H1 (cell line): ENCODE measurements at regions not wholly inside any gene's neighbourhood (a gene's known extent, or its start where the extent isn't known, plus 50 kb on each side); places are given as distances from the start of the nearest gene placed in this dataset.

Source experiments
- CTCF ChIA-PET: fragments of 300-600 bp; sonication (Branson Sonifier 250); formaldehyde crosslinking; loops from one replicate; lab custom pipeline; 2021; ENCODE audit not compliant: partially characterized antibody; lab: Charles Lee
- POLR2A ChIA-PET: fragments of 300-600 bp; sonication (Branson Sonifier 250); formaldehyde crosslinking; loops from one replicate; lab custom pipeline; 2021; ENCODE audit warnings: inconsistent platforms; ENCODE audit not compliant: partially characterized antibody; lab: Charles Lee
- DNase-seq, 2 experiments: peaks; one replicate each; pipeline versions ENCODE4 v3.0.0 to v3.0.0-alpha.2; 2010 to 2022; ENCODE audit warnings: low spot score in 2 of 2, low read depth in 1 of 2, mixed read lengths in 1 of 2
- FAIRE-seq: peaks from 2 replicates; lab custom pipeline; 2011; peaks lifted over from hg19 to GRCh38; lab: Jason Lieb, UNC
- H2AFZ ChIP-seq: 2 replicates; pipeline ENCODE4 v1.8.1; 2012; ENCODE audit warnings: low read length, inconsistent platforms
- H2AK5ac ChIP-seq: 2 replicates; pipeline ENCODE4 v1.6.1; 2013; ENCODE audit warnings: low read depth, low read length
- H2BK120ac ChIP-seq: replicated peaks from 2 replicates; pipeline ENCODE3; 2013; ENCODE audit warnings: low read depth, low read length, inconsistent platforms
- H2BK12ac ChIP-seq: 2 replicates; pipeline ENCODE4 v1.6.1; 2013; ENCODE audit warnings: low read depth, low read length
- H2BK15ac ChIP-seq: 2 replicates; pipeline ENCODE4 v1.6.1; 2013; ENCODE audit warnings: low read length
- H2BK20ac ChIP-seq: 2 replicates; pipeline ENCODE4 v1.6.1; 2013; ENCODE audit warnings: low read length
- H2BK5ac ChIP-seq: 2 replicates; pipeline ENCODE4 v1.6.1; 2013; ENCODE audit warnings: low read depth, low read length
- H3K14ac ChIP-seq: 2 replicates; pipeline ENCODE4 v1.6.1; 2013; ENCODE audit warnings: inconsistent platforms; ENCODE audit not compliant: insufficient read length
- H3K18ac ChIP-seq: 2 replicates; pipeline ENCODE4 v1.6.1; 2013; ENCODE audit warnings: low read length; ENCODE audit errors: extremely low read depth
- H3K23ac ChIP-seq: 2 replicates; pipeline ENCODE4 v1.6.1; 2013; ENCODE audit warnings: inconsistent platforms; ENCODE audit not compliant: insufficient read length
- H3K23me2 ChIP-seq: 2 replicates; pipeline ENCODE4 v1.6.1; 2013; ENCODE audit warnings: low read depth, low read length
- H3K27ac ChIP-seq: 2 replicates; pipeline ENCODE4 v1.6.1; 2011; ENCODE audit warnings: low read depth, low read length, inconsistent platforms
- H3K27me3 ChIP-seq, 4 experiments: replicated peaks in 1 of 4; 1 replicate in 1 of 4; 2 replicates in 3 of 4; pipeline versions ENCODE4 v1.6.1 to v1.8.1; 2011 to 2013; ENCODE audit warnings: low read length in 3 of 4, mild to moderate bottlenecking in 3 of 4, inconsistent platforms in 2 of 4, mixed read lengths in 2 of 4, moderate library complexity in 1 of 4; ENCODE audit not compliant: control insufficient read depth in 3 of 4, insufficient read depth in 3 of 4; ENCODE audit errors: extremely low read depth in 1 of 4
- H3K36me3 ChIP-seq, 4 experiments: 2 replicates each; pipeline versions ENCODE4 v1.6.1 to v1.8.1; 2011 to 2013; ENCODE audit warnings: mild to moderate bottlenecking in 4 of 4, low read length in 3 of 4, moderate library complexity in 2 of 4, control low read depth in 1 of 4, inconsistent platforms in 1 of 4; ENCODE audit not compliant: insufficient read depth in 4 of 4, control insufficient read depth in 2 of 4
- H3K4ac ChIP-seq: replicated peaks from 2 replicates; pipeline ENCODE3; 2013; ENCODE audit warnings: low read length, low read depth, mixed read lengths, inconsistent platforms; ENCODE audit not compliant: insufficient read length
- H3K4me1 ChIP-seq, 4 experiments: replicated peaks in 1 of 4; 1 replicate in 1 of 4; 2 replicates in 3 of 4; pipeline versions ENCODE4 v1.6.1 to v1.8.1; 2011 to 2013; ENCODE audit warnings: low read length in 3 of 4, inconsistent platforms in 2 of 4, mixed read lengths in 1 of 4; ENCODE audit not compliant: insufficient read depth in 4 of 4, control insufficient read depth in 3 of 4
- H3K4me2 ChIP-seq, 2 experiments: 2 replicates each; pipeline versions ENCODE4 v1.6.1 to v1.8.1; 2011 to 2013; ENCODE audit warnings: low read depth in 2 of 2, low read length in 2 of 2, control low read depth in 1 of 2, inconsistent platforms in 1 of 2, mild to moderate bottlenecking in 1 of 2; ENCODE audit not compliant: insufficient read depth in 1 of 2
- H3K4me3 ChIP-seq, 4 experiments: fragments of 200-600, 300-600 bp in 1 of 4; sonication (generic), shearing (Covaris generic), sonication (Bioruptor Twin) in 1 of 4; 2 replicates each; pipeline versions ENCODE4 v1.5.1 to v1.8.1; 2011 to 2016; ENCODE audit warnings: low read length in 4 of 4, low read depth in 3 of 4, control low read depth in 2 of 4, inconsistent platforms in 2 of 4, mild to moderate bottlenecking in 2 of 4, mixed read lengths in 1 of 4, moderate library complexity in 1 of 4; ENCODE audit not compliant: insufficient read depth in 2 of 4; ENCODE audit errors: extremely low read depth in 1 of 4
- H3K56ac ChIP-seq: replicated peaks from 2 replicates; pipeline ENCODE3; 2013; ENCODE audit warnings: low read depth, mild to moderate bottlenecking, mixed read lengths, low read length, inconsistent platforms; ENCODE audit not compliant: insufficient read length
- H3K79me1 ChIP-seq: 2 replicates; pipeline ENCODE4 v1.6.1; 2013; ENCODE audit warnings: low read depth, low read length, control low read depth
- H3K79me2 ChIP-seq, 2 experiments: 2 replicates each; pipeline versions ENCODE4 v1.6.1 to v1.8.1; 2012 to 2013; ENCODE audit warnings: low read length in 2 of 2, mild to moderate bottlenecking in 2 of 2, inconsistent platforms in 1 of 2; ENCODE audit not compliant: insufficient read depth in 2 of 2, control insufficient read depth in 1 of 2
- H3K9ac ChIP-seq, 4 experiments: replicated peaks in 1 of 4; 1 replicate in 1 of 4; 2 replicates in 3 of 4; pipeline versions ENCODE4 v1.6.1 to v1.8.1; 2011 to 2013; ENCODE audit warnings: low read depth in 3 of 4, low read length in 3 of 4, control low read depth in 2 of 4, mild to moderate bottlenecking in 2 of 4, moderate library complexity in 2 of 4, inconsistent platforms in 1 of 4; ENCODE audit errors: extremely low read depth in 1 of 4
- H3K9me3 ChIP-seq, 2 experiments: 2 replicates each; pipeline versions ENCODE4 v1.6.1 to v1.8.1; 2012 to 2013; ENCODE audit warnings: mild to moderate bottlenecking in 2 of 2, moderate library complexity in 2 of 2, control low read depth in 1 of 2, inconsistent platforms in 1 of 2, low read depth in 1 of 2, low read length in 1 of 2, mixed read lengths in 1 of 2; ENCODE audit not compliant: insufficient read depth in 2 of 2
- H4K20me1 ChIP-seq, 2 experiments: replicated peaks in 1 of 2; 2 replicates each; pipeline versions ENCODE3 to v1.8.1; 2011 to 2013; ENCODE audit warnings: inconsistent platforms in 2 of 2, low read length in 2 of 2, mild to moderate bottlenecking in 1 of 2; ENCODE audit not compliant: insufficient read depth in 2 of 2, control insufficient read depth in 1 of 2
- H4K5ac ChIP-seq: 2 replicates; pipeline ENCODE4 v1.6.1; 2013; ENCODE audit warnings: low read length, low read depth, mixed read lengths, inconsistent platforms; ENCODE audit not compliant: insufficient read length
- H4K8ac ChIP-seq: 2 replicates; pipeline ENCODE4 v1.8.0; 2013; ENCODE audit warnings: mild to moderate bottlenecking, moderate library complexity, low read length, inconsistent platforms; ENCODE audit not compliant: insufficient read depth; ENCODE audit errors: extremely low read depth
- H4K91ac ChIP-seq: replicated peaks from 2 replicates; pipeline ENCODE3; 2013; ENCODE audit warnings: low read length, mixed read lengths, inconsistent platforms; ENCODE audit not compliant: insufficient read length
- ASH2L ChIP-seq: fragments of 200-600, 300-600 bp; sonication (generic); IDR thresholded peaks from one replicate; pipeline ENCODE4 v1.7.1; 2017; ENCODE audit warnings: low read length
- BRCA1 ChIP-seq: IDR thresholded peaks from 2 replicates; pipeline ENCODE4 v1.6.1; 2012; ENCODE audit warnings: low read depth, low read length, improper control_type of control experiment
- CHD1 ChIP-seq: IDR thresholded peaks from 2 replicates; pipeline ENCODE4 v1.6.1; 2012; ENCODE audit warnings: low read depth, low read length, improper control_type of control experiment
- CTCF ChIP-seq, 3 experiments: IDR thresholded peaks; 1 replicate in 2 of 3; 2 replicates in 1 of 3; pipeline versions ENCODE4 v1.5.1 to v1.6.1; 2011; ENCODE audit warnings: low read length in 3 of 3, mild to moderate bottlenecking in 3 of 3, inconsistent platforms in 2 of 3, low read depth in 1 of 3, moderate library complexity in 1 of 3; ENCODE audit not compliant: insufficient read depth in 1 of 3; ENCODE audit errors: control extremely low read depth in 1 of 3
- EZH2 ChIP-seq: fragments of 200-600 bp; sonication (generic); IDR thresholded peaks from 2 replicates; pipeline ENCODE4 v1.7.1; 2012; ENCODE audit warnings: low read depth, mild to moderate bottlenecking, moderate library complexity, low read length, inconsistent platforms; ENCODE audit not compliant: severe bottlenecking
- JUN ChIP-seq: IDR thresholded peaks from 2 replicates; pipeline ENCODE4 v1.6.1; 2011; ENCODE audit warnings: low read depth, mild to moderate bottlenecking, improper control_type of control experiment, low read length
- SAP30 ChIP-seq: fragments of 300-600 bp; sonication (generic); IDR thresholded peaks from 2 replicates; pipeline ENCODE4 v1.7.1; 2012; ENCODE audit warnings: low read length, moderate library complexity, mild to moderate bottlenecking, inconsistent platforms; ENCODE audit not compliant: insufficient read depth, insufficient replicate concordance
- SRF ChIP-seq: IDR thresholded peaks from 2 replicates; pipeline ENCODE4 v1.6.1; 2011; ENCODE audit warnings: mild to moderate bottlenecking, low read depth, low read length, moderate library complexity
- TAF1 ChIP-seq: IDR thresholded peaks from 2 replicates; pipeline ENCODE4 v1.6.1; 2011; ENCODE audit warnings: mild to moderate bottlenecking, low read depth, low read length
- ZNF274 ChIP-seq: IDR thresholded peaks from 2 replicates; pipeline ENCODE4 v1.7.0; 2012; ENCODE audit warnings: low read length, borderline replicate concordance; ENCODE audit errors: extremely low read depth
- WGBS, 2 experiments: shearing (Covaris generic) in 1 of 2; methylation state at CpG; one replicate each; pipeline versions ENCODE4 v1.1.6 to v1.1.7; 2013 to 2015; ENCODE audit warnings: low lambda C conversion rate in 2 of 2, mixed read lengths in 2 of 2, inconsistent platforms in 1 of 2, low coverage in 1 of 2, missing lambda C conversion rate in 1 of 2; ENCODE audit not compliant: insufficient replicate concordance in 2 of 2, insufficient coverage in 1 of 2, insufficient read length in 1 of 2; ENCODE audit errors: extremely low coverage in 1 of 2, missing lambda C conversion rate in 1 of 2; 5-methylcytosine and 5-hydroxymethylcytosine counted together

GRCh38 chr6:26175428-26176181 is 88.4 kb downstream of the HFE start:
- Histone ChIP-seq H2AK5ac (no peak overlapping the region), H2AFZ (no peak overlapping the region), H3K36me3 (no peaks in the 10 kb centered on the region), H3K79me1 (no peaks in the 10 kb centered on the region), H3K79me2 (peaks cover 0 to 3% of the 10 kb centered on the region in 2 experiments; a peak in 2 of 4 replicates), H2BK12ac (no peak overlapping the region), H3K23me2 (peaks cover 5% of the 10 kb centered on the region), H3K9me3 (no peaks in the 10 kb centered on the region), H2BK120ac (no peak overlapping the region), H3K9ac (no peak overlapping the region), H4K20me1 (no peaks in the 10 kb centered on the region), H4K91ac (no peak overlapping the region), H4K5ac (no peak overlapping the region), H2BK5ac (no peak overlapping the region), H4K8ac (no peak overlapping the region), H2BK15ac (no peak overlapping the region), H3K4me1 (peaks cover 0 to 2% (median 0%) of the 10 kb centered on the region in 4 experiments; a peak in 3 of 7 replicates), H3K23ac (no peak overlapping the region), H3K27ac (no peak overlapping the region), H2BK20ac (no peak overlapping the region), H3K4ac (no peak overlapping the region), H3K18ac (no peak overlapping the region), H3K56ac (no peak overlapping the region), H3K27me3 (no peaks in the 10 kb centered on the region), H3K4me2 (no peak overlapping the region), H3K14ac (no peak overlapping the region), H3K4me3 (0 out of 8 replicates have a peak overlapping the region, but pooled peaks of 1 of the 4 experiments have one; percentile 14)
- DNase-seq (peak in 1 of 2 experiments; percentile 54), FAIRE-seq (no peak)
- ChIA-PET CTCF (interaction anchor here (0.6 to 1.4 kb wide), 16 partner anchors 8 to 395 kb away, joined by 3 to 8 read pairs (median 4); a partner anchor contains a TSS), POLR2A (interaction anchor here (0.6 to 5.8 kb wide), 19 partner anchors 9 to 108 kb away, joined by 3 to 109 read pairs (median 5); a partner anchor contains a TSS)
- 38% methylated on average over 3 of the region's 5 CpGs; no CpG with 5 or more reads in 1 of the 2 experiments for WGBS, 2 experiments
- no peak for TF ChIP-seq JUN
- no peak for TF ChIP-seq TAF1
- no peak for TF ChIP-seq CHD1
- TF ChIP-seq ASH2L = no peak
- TF ChIP-seq SAP30 = no peak
- no peak for TF ChIP-seq BRCA1
- no peak for TF ChIP-seq ZNF274
- TF ChIP-seq EZH2 = no peak
- TF ChIP-seq SRF = no peak
- peak in 2 of 3 experiments; percentile 51 to 65; a peak in 2 of 4 replicates for TF ChIP-seq CTCF (IDR thresholded peaks at IDR 0.05; ENCODE audit: control extremely low read depth in 1 of 3, insufficient read depth in 1 of 3, low read depth in 1 of 3, low read length in 3 of 3)
